Brain microvascular endothelial cell (primary cell): ENCODE measurements at regions not wholly inside any gene's neighbourhood (a gene's known extent, or its start where the extent isn't known, plus 50 kb on each side); places are given as distances from the start of the nearest gene placed in this dataset.

Experiments used
- DNase-seq: peaks from one replicate; pipeline ENCODE4 v3.0.0-alpha.2; 2020
- H3K27ac ChIP-seq: fragments of 250-450 bp; sonication (Bioruptor Pico); 2 replicates; pipeline ENCODE4 v1.5.1; 2020; ENCODE audit warnings: mild to moderate bottlenecking, moderate library complexity
- H3K27me3 ChIP-seq: fragments of 250-450 bp; sonication (Bioruptor Pico); replicated peaks from 2 replicates; pipeline ENCODE4 v1.5.1; 2020; ENCODE audit warnings: mild to moderate bottlenecking
- H3K36me3 ChIP-seq: fragments of 250-450 bp; sonication (Bioruptor Pico); replicated peaks from 2 replicates; pipeline ENCODE4 v1.5.1; 2020; ENCODE audit warnings: mild to moderate bottlenecking
- H3K4me3 ChIP-seq: 2 replicates; pipeline ENCODE4 v1.5.1; 2011; ENCODE audit warnings: low read depth, mild to moderate bottlenecking, control low read depth, low read length, moderate library complexity
- CTCF ChIP-seq: IDR thresholded peaks from 2 replicates; pipeline ENCODE4 v1.5.1; 2011; ENCODE audit warnings: low read depth, mild to moderate bottlenecking, moderate library complexity, low read length, control low read depth, inconsistent platforms; ENCODE audit errors: missing control alignments
- in situ Hi-C: cut with HindIII; loops from 2 replicates; pipeline ENCODE4 v1.10.0; 2017; ENCODE audit warnings: low sequenced_read_pairs, low pct_ligation_motif_present

GRCh38 chr19:20259615-20260014, 92.6 kb downstream of the ZNF486 start:
- no peak for DNase-seq

GRCh38 chr19:20256606-20257005, 89.6 kb downstream of the ZNF486 start:
- in situ Hi-C loops, result no loop called here
- TF ChIP-seq CTCF, result no peak
- no peak for DNase-seq
- no peak overlapping the region for H3K27ac ChIP-seq
- H3K4me3 ChIP-seq, result no peak overlapping the region
- no peaks in the 10 kb centered on the region for H3K27me3 ChIP-seq
- no peaks in the 10 kb centered on the region for H3K36me3 ChIP-seq

More at GRCh38 chr19:20259615-20260014, 92.6 kb downstream of the ZNF486 start:
- Histone ChIP-seq H3K36me3 (no peaks in the 10 kb centered on the region), H3K27me3 (no peaks in the 10 kb centered on the region), H3K4me3 (no peak overlapping the region), H3K27ac (no peak overlapping the region)
- no peak for TF ChIP-seq CTCF
- in situ Hi-C loops, result no loop called here

GRCh38 chr19:20254121-20254520, 87.1 kb downstream of the ZNF486 start:
- no peak for TF ChIP-seq CTCF
- H3K27ac ChIP-seq, result no peak overlapping the region
- H3K27me3 ChIP-seq, result no peaks in the 10 kb centered on the region
- H3K36me3 ChIP-seq, result no peaks in the 10 kb centered on the region
- in situ Hi-C loops, result no loop called here
- no peak for DNase-seq
- H3K4me3 ChIP-seq, result no peak overlapping the region

GRCh38 chr19:20252613-20253012, 85.6 kb downstream of the ZNF486 start:
- in situ Hi-C loops, result no loop called here
- no peak overlapping the region for H3K4me3 ChIP-seq
- H3K27me3 ChIP-seq, result no peaks in the 10 kb centered on the region
- no peak overlapping the region for H3K27ac ChIP-seq
- TF ChIP-seq CTCF, result no peak
- H3K36me3 ChIP-seq, result no peaks in the 10 kb centered on the region
- DNase-seq, result no peak

- TF ChIP-seq CTCF, result no peak
- Histone ChIP-seq H3K27ac (no peak overlapping the region), H3K4me3 (no peak overlapping the region), H3K36me3 (no peaks in the 10 kb centered on the region), H3K27me3 (no peaks in the 10 kb centered on the region)
- DNase-seq, result no peak
- in situ Hi-C loops, result no loop called here
Measured at GRCh38 chr19:20250627-20251026, 83.6 kb downstream of the ZNF486 start.

GRCh38 chr19:20250121-20250520, 83.1 kb downstream of the ZNF486 start:
- in situ Hi-C loops, result no loop called here
- H3K27me3 ChIP-seq, result no peaks in the 10 kb centered on the region
- DNase-seq, result no peak
- TF ChIP-seq CTCF, result no peak
- H3K36me3 ChIP-seq, result no peaks in the 10 kb centered on the region
- H3K4me3 ChIP-seq, result no peak overlapping the region
- no peak overlapping the region for H3K27ac ChIP-seq
